Esophagus squamous epithelium (tissue), 4 donors: ENCODE measurements at regions not wholly inside any gene's neighbourhood (a gene's known extent, or its start where the extent isn't known, plus 50 kb on each side); places are given as distances from the start of the nearest gene placed in this dataset.

Source experiments
- CTCF ChIP-seq, 6 experiments: fragments of 450-650 bp in 4 of 6; fragments of 200-600 bp in 2 of 6; sonication (generic) in 2 of 6; IDR thresholded peaks; one replicate each; pipeline ENCODE4 v1.5.1; 2016 to 2019; ENCODE audit warnings: antibody characterized with exemption in 6 of 6, mild to moderate bottlenecking in 4 of 6, moderate library complexity in 4 of 6
- POLR2A ChIP-seq, 4 donors: fragments of 450-650 bp; IDR thresholded peaks; one replicate each; pipeline ENCODE4 v1.6.1; 2017; ENCODE audit warnings: antibody characterized with exemption in 4 of 4, mild to moderate bottlenecking in 4 of 4, moderate library complexity in 3 of 4

DNA sequence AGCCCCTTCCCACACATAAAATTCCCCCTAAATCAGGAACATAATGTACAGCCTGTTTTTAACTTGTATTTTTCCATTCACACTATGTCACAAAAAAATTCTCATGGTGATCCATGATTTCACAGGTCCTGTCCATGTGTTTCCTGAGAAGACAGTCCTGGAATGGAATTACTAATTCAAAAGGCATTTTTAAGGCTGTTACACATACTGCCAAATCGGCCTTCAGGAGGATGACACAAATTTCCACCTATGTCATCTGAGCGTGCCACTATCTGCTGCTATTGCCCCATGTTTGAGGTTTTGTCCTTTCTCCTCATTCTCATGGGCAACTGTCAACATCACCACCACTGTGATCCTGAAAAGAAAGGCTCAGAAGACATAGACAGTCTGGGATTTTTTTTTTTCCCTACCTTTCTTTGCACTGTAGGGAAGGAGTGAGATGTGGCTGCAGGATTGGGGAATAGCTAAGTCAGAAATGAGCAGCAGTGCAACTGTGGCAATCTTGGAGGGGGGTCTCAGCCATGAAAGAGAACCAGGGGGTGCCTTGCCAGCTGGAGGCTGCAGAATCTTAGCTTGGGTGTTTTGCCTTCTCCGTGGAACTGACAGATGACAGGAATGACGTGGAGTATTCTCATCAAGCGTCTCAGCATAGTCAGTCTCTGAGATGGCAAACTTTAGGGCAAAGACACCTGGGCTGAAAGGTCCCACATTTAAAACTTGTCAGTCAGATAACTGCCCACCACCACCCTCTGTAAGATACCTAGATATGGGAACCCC, 73.4 kb downstream of the MARCHF4 start:
- no peak for TF ChIP-seq CTCF (IDR thresholded peaks at IDR 0.05)
- no peak for TF ChIP-seq POLR2A (IDR thresholded peaks at IDR 0.05)
